RCC 7860 (cell line): ENCODE measurements at regions not wholly inside any gene's neighbourhood (a gene's known extent, or its start where the extent isn't known, plus 50 kb on each side); places are given as distances from the start of the nearest gene placed in this dataset.
"Not testable (repeated sequence)": the region's sequence is repeated elsewhere in the genome, so short reads cannot be mapped to it uniquely, and the experiment has no call there.

Experiments
- DNase-seq: peaks from one replicate; pipeline ENCODE4 v3.0.0-alpha.2; 2015; ENCODE audit warnings: low spot score
- FAIRE-seq: peaks from 2 replicates; lab custom pipeline; 2012; peaks lifted over from hg19 to GRCh38; lab: Jason Lieb, UNC

DNA sequence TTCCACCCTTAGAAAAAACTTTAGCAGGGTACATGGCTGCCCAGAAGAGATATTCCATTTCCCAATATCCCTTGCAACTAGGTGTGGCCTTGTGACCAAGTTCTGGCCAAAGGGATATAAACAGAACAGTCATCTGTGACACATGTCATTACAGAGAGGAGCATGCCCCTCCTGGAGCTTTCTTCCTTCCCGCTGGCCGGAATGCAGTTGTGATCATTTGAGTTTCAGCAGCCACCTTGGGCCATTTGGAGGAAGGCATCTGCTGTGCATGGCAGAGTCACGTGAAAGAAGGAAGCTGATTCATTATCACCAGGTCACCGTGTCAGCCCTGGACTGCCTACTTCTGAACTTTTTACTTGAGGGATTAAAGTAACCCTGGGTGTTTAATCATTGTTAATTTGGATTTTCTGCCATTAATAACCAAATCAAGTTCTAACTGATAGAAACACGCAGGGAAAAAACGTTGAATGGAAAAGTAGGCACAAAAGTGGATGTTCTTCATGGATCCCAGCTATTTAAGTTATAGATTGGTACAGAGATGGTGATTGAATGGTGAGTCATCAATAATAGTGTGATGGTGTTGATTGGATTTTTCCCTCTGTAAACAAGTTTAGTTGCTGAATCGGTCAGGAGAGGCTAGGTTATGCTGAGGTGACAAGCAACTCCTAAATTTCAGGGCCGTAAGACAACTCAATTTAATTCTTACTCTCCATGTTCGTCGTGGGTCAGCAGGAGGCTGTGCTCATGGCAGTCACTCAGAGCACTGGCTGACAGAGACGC lies 80.7 kb upstream of the CCDC167 start:
- FAIRE-seq: no peak
- DNase-seq: peak; percentile 6

DNA sequence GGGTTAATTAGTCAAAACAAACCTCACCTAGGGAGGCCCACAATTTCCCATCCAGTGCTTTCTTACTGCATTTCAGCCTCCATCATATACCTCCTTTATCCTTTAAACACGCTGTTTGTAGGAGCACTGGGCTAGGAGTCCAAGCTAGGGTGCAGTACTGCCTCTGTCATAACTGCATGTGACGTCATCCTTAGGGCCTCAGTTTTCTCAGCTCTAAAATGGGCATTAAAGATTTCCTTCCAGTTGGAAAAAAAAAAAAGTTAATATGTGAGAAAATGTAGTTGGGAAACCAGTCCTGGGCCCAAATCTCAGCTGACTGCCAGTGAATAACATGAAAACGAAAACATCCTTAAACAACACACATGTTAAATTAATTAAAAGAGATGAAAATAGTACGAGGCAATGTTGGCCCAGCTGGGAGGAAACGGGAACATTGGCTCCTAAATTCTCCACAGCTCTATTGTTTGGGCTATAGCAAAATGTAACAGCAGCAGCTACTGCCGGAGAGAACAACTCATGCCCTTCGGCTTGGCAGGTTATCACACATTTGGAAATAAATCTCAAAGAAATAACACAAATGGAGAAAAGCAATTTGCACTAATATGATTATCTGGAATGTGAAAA lies 79.9 kb upstream of the CCDC167 start:
- FAIRE-seq (no peak), DNase-seq (no peak)

DNA sequence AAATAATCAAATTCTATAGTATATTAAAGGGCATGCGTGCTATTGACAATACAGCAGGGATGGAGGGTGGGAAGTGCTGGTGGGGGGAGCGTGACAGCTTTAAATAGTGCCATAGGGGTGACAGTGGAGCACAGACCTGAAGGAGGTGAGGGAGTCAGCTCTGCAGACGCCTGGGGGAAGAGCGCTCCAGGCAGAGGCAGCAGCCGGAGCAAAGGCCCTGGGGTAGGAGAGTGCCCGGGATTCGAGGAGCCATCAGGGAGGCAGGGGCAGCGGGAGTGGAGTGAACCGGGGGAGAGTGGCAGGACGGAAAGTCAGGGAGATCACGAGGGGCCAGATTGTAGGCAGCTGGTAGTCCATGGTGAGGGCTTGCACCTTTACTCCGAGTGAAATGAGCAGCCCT lies 78.4 kb upstream of the CCDC167 start:
- FAIRE-seq: no peak
- DNase-seq: no peak

DNA sequence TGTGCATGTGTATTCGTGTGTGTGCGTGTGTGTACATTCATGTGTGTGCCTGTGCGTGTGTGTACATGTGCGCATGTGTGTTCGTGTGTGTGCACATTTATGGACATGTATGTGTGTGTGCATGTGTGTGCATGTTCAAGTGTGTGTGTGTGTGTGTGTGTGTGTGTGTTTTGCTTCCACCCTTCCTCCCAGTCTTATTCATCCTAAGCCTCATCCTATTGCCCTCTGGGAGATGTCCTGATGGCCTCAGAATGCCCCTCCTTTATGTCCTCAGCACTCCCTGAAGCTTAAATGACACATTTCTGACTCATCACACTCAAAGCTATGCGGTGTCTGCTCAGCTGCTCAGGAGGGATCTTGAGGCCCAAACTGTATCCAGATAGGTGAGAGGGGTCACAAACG lies 76.6 kb upstream of the CCDC167 start:
- DNase-seq (peak; percentile 70), FAIRE-seq (peak; percentile 30)

DNA sequence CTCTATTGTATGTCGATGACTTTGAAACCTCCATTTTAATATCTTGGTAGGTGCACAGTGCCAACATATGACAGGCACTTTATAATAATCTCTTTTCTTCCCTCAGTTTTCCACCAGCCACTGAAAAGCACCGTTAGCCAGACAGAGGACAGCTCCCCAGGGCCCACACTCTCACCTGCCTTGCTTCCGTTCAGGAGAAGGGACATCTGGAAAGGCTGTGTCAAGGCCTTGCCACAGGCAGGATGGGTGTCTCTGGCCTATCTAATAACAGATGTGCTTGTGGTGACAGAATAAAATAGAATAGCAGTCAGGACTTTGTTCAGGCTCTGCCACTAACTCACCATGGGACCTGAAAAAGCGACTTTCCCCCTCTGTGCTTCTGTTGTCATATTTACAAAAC lies 75.5 kb upstream of the CCDC167 start:
- FAIRE-seq: no peak
- no peak for DNase-seq

DNA sequence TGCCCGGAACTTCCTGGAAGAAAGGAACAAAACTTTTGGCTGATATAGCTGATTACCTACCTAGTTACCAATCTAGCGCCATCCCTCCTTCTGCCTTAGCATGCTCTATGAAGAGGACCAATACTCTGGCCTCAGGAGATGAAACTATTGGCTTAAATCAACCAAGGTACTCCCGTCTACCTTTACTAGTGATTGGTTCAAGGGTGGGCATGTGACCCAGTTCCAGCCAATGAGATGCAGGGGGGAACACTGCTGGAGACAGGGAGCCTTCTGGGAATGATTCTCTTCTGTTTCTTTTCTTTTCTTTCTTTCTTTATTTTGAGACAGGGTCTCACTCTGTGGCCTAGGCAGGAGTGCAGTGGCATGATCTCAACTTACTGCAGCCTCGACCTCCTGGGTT lies 72.6 kb upstream of the CCDC167 start:
- FAIRE-seq (no peak), DNase-seq (no peak)

DNA sequence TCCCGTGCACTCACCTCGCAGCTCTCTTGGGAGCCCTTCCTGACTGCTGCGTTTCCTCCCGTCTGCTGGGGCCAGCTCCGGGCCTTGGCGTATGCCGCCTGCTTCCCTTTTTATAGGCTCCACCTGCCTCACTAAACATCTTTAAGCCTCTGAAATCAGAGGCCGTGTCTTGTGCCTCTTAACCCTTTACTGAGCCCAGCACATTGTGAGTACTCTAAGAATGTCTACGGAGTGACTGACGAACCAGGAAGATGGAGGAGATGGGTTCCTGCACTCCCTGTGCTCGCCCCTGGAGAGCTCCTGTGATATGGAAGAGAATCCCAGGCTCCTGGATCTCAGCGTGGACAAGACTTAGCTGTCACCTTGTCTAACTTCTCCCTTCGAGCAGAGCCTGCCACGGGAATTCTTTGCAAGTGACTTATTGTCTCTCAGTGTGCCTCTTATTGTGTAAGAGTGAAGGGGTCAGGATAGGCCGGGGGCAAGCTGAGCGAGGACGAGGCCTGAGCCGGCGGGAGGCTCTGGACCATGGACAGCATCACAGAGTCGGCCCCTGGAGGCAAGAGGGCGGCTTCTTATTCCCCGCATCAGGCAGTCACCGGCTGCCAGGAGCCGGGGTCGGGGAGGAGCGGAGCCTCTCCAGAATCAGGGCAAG lies 70.9 kb upstream of the CCDC167 start:
- DNase-seq: no peak
- no peak for FAIRE-seq

DNA sequence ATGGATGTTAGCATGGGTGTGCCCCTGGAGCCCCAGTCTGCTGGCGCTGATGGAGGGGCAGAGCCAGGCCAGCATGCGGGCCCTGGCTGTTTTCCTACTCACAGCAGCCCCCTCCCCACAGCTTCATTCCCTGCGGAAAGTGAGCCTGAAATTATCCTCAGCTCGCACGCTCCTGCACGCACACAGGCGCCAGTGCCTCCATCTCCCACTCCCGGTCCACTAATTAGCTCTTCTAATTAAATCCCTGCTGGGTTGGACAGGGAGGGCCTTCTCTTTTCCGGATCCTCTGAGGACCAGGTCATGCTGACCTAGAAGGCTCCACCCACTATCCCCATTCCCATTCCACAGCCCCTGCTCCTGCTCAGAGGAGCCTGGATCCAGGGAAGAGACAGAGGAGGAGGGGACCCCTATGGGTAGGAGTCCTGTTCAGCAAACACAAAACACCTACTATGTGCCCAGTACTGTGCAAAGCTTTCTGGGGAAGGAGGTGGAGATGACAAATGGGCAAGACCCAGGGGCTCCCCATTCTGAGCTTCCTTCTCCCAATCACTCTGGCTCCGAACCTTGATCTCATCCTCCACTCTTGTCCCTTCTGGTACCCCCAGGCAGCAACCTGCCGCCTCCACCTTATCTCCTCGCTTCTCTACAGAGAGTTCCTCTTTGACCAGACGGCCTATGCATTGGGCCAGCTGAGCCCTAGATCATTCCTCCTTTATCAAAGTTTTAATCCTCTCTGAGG lies 70.2 kb upstream of the CCDC167 start:
- DNase-seq: no peak

DNA sequence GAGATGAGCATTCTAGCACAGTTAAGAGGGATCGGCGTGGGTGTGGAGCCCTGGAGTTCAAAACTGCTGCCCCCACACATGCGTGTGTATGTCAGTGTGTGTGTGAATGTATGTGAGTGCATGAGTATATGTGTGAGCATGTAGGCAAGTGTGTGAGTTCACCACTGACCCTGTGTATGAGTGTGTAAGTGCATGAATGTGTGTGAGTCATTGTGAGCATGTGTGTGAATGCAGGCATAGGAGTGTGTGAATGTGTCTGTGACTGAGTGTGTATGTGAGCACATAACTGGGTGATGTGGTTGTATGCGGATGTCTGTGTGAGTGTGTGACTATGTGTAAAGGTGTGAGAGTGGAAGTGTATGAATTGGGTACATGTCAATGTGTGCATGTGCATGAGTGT lies 69.6 kb upstream of the CCDC167 start:
- FAIRE-seq: no peak
- no peak for DNase-seq

More for the DNA sequence above, 70.2 kb upstream of the CCDC167 start:
- no peak for FAIRE-seq

DNA sequence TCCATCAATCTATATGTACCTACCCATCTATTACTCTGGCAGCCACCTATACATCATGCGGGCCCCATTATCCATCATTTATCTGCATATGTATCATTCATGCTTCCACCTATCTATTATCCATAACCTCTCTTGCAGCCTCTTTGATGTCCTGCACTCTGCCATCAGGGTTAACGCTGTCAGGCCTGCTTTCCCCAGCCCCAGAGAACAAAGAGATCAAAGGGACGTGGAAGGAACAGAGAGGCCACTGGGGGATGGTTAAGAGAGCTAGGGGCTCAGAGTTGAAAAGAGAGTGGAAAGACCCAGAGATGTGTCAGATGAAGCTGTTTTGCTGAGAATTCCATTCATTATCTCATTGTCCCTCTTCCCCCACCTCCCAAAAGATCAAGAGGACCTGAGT lies 67.3 kb upstream of the CCDC167 start:
- DNase-seq (no peak), FAIRE-seq (no peak)

DNA sequence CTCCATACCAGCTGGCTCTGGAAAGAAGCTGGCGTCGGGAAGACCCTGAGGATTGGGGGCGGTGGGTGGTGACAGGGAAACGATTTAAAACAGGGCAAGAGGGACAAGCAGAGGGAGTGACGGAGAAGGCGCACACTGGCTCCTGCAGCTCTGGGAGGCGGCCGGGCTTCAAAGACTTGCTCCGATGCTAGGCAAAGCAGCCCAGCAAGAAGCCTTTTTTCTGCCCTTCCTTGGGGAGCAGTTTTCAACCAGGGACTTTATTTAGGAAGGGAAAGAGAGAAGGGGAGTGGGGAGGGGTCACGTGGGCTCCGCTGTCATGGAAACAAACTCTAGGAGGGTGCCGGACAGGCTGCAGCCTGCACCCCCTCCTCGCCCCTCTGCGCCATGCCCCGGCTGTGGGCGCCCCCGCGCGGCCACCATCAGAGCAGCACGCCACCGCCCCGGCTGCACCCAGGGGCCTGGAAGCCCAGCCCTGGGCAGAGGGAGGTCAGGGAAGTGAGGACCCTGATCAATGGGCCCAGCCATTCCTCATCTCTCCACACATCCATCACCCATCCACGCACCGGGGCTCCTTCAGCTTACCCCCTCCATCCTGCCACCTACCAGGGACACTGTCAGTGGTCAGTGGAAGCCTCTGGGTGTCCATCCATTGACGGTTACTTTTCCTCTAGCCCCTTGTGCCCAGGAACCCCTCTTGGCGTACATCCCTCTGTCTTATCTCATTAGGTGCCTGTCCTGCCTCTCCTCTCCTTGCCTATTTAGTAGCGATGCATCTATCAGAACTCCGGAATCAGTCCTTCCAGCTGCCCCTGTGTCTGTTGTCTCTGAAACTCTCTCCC lies 66.6 kb upstream of the CCDC167 start:
- FAIRE-seq (no peak), DNase-seq (no peak)

DNA sequence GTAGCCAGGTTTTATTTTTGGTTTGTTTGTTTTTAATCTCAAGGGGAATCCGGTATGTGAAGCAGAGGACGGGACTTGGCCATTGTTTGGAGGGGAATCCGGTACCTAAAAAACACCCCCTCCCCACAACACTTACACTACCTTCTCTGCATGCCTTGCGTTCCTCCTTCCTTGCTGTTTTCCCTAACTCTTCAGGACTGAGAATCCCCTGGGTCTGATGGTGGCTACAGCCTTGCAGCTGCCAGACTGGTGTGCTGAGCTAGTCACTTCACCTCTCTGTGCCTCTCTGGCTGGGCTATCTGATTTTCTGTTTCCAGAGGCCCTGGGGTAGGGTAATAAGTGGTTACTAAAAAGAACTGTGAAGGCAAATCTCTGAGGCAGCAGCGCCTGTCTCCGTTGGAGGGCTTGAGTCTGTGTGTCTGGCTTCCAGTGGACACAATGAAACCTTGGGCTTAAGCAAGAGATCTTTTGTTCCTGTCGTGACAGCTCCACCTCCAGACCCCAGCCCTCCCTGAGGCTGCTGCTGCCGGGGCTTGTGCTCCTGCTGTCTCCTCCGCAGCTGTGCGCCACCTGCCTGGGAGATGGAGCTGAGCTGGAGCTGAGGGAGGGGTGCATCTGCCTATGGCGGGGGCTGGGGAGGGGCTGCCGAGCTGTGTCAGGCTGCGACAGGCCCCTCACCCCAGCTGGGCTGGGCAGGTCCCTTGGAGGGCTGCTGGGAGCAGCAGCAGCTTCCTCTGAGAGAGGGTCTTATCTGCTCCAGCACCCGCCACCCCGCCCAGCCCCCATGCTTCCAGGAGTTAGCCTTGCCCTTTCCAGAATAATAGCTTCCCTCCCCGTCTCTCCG lies 65.8 kb upstream of the CCDC167 start:
- no peak for DNase-seq

DNA sequence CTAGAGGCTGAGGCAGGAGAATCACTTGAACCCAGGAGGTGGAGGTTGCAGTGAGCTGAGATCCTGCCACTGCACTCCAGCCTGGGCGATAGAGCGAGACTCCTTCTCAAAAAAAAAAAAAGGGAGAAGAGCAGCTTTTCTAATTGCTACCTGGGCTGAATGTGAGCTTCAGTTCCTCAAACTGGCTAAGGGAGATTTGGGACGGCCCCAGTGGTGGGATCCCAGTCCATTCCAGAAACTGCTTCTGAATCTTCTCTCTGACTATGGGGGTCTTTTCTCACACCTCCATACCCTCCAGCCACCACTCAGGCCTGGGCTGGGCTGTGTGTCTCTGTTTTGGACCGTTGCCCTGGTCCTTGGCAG lies 63.2 kb upstream of the CCDC167 start:
- not testable (repeated sequence) for DNase-seq, FAIRE-seq

More for the DNA sequence above, 65.8 kb upstream of the CCDC167 start:
- no peak for FAIRE-seq

DNA sequence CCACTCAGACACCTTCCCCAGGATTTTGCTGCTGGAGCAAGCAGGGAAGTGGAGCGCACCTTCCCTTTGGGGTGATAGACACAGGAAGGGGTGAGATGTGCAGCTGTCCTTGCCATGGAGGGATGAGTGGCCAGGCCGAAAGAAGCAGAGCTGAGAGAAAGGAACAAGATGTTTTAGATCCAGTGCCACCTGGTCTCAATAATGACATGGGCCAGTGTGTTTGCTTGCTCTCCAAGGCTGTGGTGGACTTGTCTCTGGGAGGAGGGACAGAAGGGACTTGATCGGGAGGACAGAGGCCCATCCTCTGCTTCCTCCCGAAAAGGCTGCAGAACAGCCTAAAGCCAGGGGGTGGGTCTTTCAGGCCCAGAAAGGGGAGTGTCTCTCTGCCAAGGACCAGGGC lies 61.7 kb upstream of the CCDC167 start:
- FAIRE-seq: no peak
- DNase-seq: no peak

DNA sequence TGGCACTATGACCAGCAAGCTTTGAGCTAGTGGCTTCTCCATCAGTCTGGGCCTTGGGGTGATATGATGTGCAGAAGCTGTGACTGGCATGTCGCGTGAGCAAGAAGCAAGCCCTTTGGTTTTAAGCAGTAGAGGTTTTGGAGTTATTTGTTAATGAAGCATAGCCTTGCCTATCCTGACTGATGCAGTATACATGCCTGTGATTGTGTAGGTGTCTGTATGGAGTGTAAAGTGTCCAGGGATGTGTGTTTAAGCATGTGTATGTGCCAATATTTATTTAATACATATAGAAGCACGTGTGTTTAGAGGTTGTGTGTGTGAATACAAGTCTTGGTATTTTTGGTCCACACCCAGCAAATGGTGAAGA lies 61.0 kb upstream of the CCDC167 start:
- FAIRE-seq (no peak), DNase-seq (no peak)

DNA sequence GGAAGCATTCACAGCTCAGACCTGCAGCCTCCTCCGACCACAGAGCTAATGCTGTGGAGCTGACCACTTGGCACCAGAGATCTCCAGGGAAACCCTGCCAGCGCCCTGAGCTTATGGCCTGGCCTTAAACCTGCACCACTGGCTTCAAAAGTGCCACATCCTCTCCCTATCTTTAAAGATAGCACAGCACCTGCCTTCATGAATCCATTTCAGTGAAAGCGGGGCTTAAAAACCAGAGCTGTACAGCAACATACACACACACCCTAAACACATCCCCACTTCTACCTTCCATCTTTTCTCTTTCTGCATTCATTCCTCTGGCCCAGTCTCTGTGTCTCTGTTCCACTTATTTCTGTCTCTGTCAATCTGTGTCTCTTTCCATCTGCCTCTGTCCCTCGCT lies 59.8 kb upstream of the CCDC167 start:
- no peak for FAIRE-seq
- no peak for DNase-seq

DNA sequence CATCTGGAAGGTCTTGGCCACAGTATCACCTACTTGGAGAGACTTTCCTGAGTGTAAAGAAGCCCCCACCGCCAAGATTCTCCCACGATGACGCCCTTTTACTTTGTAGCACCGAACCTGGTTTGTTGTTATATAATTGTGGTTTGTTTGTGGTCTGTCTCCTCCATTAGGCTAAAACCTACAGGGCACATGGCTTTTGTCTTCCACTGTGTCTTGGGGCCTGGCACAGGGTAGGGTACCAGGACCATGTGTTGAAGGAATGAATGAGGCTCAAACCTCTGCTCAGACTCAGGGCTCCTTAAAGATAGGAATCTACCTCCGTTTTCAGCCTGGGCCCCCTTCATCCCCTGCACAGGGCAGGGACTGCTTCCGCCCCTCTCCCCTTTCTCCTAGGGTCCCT lies 59.4 kb upstream of the CCDC167 start:
- FAIRE-seq (no peak), DNase-seq (no peak)

DNA sequence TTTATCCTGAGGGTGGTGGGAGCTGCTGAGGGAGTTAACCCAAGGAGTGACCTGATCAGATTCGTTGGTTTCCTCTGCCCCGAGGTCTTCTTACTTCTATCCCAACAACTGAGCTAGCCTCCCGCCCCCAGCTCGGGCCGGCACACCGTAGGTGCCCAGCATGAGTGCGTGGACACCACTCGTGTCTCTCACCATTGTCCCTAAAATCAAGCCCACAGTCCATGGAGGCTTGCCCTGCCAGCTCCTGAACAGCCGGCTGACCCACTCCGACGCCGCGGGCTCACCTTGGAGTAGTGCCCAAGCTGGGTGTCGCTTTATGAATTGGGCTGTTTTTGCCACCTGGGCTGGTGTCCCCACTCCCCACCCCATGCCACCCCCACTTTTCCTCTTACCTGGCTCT lies 59.0 kb upstream of the CCDC167 start:
- no peak for FAIRE-seq
- no peak for DNase-seq

DNA sequence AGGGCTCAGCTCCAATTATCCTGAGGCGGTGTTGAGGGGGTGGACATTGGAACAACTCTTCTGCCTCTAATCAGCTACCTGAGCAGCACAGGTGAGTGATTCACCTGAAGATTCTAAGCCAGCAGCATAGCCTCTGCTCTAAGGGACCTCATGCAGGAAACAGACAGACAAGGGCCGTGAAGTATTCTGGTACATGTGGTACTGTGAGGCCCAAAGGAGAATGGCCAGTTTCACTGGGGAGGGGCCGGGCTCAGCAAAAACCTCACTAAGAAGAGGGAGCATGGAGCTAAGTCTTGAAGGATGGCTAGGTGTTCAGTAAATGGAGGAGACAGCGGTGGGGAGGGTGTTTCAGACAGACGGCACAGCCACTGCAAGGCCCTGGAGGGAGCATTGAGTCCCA lies 58.5 kb upstream of the CCDC167 start:
- DNase-seq (no peak), FAIRE-seq (no peak)

DNA sequence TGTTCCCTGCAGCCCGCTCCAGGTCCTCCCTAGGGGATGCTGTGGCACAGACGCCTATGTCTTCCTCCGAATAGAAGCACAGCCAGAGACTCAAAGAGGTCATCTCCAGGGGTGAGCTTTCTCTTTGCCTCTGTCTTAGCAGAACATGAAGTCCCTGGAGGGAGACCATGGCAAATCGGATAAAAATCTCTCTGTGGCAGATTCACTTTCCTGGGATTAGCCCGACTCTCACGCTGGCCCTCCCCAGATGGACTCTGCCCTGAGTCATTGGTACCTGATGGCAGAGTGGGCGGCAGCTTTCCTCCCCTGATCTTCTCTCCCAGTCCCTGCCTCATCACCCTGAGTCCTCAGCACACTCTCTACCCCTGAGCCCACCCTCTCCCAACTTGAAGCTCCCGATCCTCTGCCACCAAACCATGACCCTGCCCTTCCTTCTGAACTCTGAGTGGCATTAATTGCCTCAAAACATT lies 58.0 kb upstream of the CCDC167 start:
- FAIRE-seq (no peak), DNase-seq (no peak)
